OCI-LY1 (cell line): ENCODE measurements at regions not wholly inside any gene's neighbourhood (a gene's known extent, or its start where the extent isn't known, plus 50 kb on each side); places are given as distances from the start of the nearest gene placed in this dataset.

Experiments used
- H2AFZ ChIP-seq: fragments of 200-600 bp; sonication (generic), shearing (Covaris generic); 2 replicates; pipeline ENCODE4 v1.6.0; 2014; ENCODE audit warnings: antibody characterized with exemption, mild to moderate bottlenecking, low read length
- H3F3A ChIP-seq: fragments of 200-600 bp; sonication (generic), shearing (Covaris generic); 2 replicates; pipeline ENCODE4 v1.6.0; 2014; ENCODE audit warnings: mild to moderate bottlenecking, antibody characterized with exemption, low read length, moderate library complexity; ENCODE audit not compliant: insufficient read depth
- H3K27ac ChIP-seq: fragments of 200-600 bp; sonication (generic); 2 replicates; pipeline ENCODE4 v1.5.1; 2014; ENCODE audit warnings: low read length, mixed run types, mild to moderate bottlenecking, low read depth; ENCODE audit not compliant: poor library complexity, severe bottlenecking
- H3K27me3 ChIP-seq: fragments of 200-600 bp; sonication (generic); 2 replicates; pipeline ENCODE4 v1.6.0; 2014; ENCODE audit warnings: antibody characterized with exemption, mild to moderate bottlenecking, low read length, moderate library complexity; ENCODE audit not compliant: insufficient read depth
- H3K36me3 ChIP-seq: fragments of 200-600 bp; sonication (generic); 2 replicates; pipeline ENCODE4 v1.6.1; 2014; ENCODE audit warnings: mild to moderate bottlenecking, antibody characterized with exemption, low read length, moderate library complexity, mixed read lengths; ENCODE audit not compliant: insufficient read depth
- H3K4me1 ChIP-seq: fragments of 200-600 bp; sonication (generic); 2 replicates; pipeline ENCODE4 v1.5.1; 2014; ENCODE audit warnings: mild to moderate bottlenecking, low read length, moderate library complexity; ENCODE audit not compliant: insufficient read depth, severe bottlenecking
- H3K4me2 ChIP-seq: fragments of 200-600 bp; sonication (generic), shearing (Covaris generic); 2 replicates; pipeline ENCODE4 v1.6.1; 2014; ENCODE audit warnings: low read length
- H3K4me3 ChIP-seq: fragments of 200-600 bp; sonication (generic); 2 replicates; pipeline ENCODE4 v1.5.1; 2014; ENCODE audit warnings: low read length, low read depth, mild to moderate bottlenecking, mixed read lengths; ENCODE audit not compliant: poor library complexity, severe bottlenecking
- H3K79me2 ChIP-seq: fragments of 200-600 bp; shearing (Covaris generic); 2 replicates; pipeline ENCODE4 v1.6.1; 2016; ENCODE audit warnings: mixed run types, low read length, mixed read lengths; ENCODE audit not compliant: insufficient read depth
- H3K9ac ChIP-seq: fragments of 200-600 bp; sonication (generic), shearing (Covaris generic); 2 replicates; pipeline ENCODE4 v1.6.1; 2014; ENCODE audit warnings: mild to moderate bottlenecking, low read length, mixed read lengths
- H3K9me2 ChIP-seq: fragments of 200-600 bp; sonication (generic), shearing (Covaris generic); 2 replicates; pipeline ENCODE4 v1.6.1; 2014; ENCODE audit warnings: low read depth, mild to moderate bottlenecking, low read length, mixed read lengths
- H3K9me3 ChIP-seq: fragments of 200-600 bp; shearing (Covaris generic); 2 replicates; pipeline ENCODE4 v1.6.1; 2014; ENCODE audit warnings: low read length, mixed read lengths
- H4K20me1 ChIP-seq: fragments of 200-600 bp; sonication (generic), shearing (Covaris generic); 2 replicates; pipeline ENCODE4 v1.6.0; 2016; ENCODE audit warnings: mild to moderate bottlenecking, low read length; ENCODE audit not compliant: insufficient read depth
- EZH2 ChIP-seq: fragments of 200-600 bp; sonication (generic), shearing (Covaris generic); IDR thresholded peaks from 2 replicates; pipeline ENCODE4 v1.8.0; 2017; ENCODE audit warnings: borderline replicate concordance, mixed run types, mild to moderate bottlenecking, antibody characterized with exemption, low read length, moderate library complexity, mixed read lengths
- TF ChIP-seq, protein P1 (sequence below): fragments of 200-600 bp; sonication (generic), shearing (Covaris generic); IDR thresholded peaks from 2 replicates; pipeline ENCODE4 v1.5.1; 2017; ENCODE audit warnings: mild to moderate bottlenecking, antibody characterized with exemption, low read length, moderate library complexity, mixed read lengths

DNA sequence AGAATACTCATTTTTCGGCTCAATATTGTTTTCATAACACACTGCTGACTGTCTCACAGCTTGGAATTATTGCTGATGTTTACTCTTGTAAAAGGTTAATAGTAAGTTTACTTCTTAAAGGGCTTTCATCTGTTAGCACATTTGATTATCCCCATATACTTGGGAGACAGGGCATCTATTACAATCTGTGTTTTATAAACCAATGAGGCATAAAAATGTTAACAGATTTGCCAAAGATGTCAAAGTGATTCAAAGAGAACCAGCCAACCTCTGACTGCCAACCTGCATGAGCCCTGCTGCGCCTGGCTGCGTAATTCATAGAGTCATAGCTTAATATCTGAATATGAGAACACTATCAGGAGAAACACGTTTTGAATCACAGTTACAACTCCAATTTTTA is 665.6 kb downstream of the TRIML1 start:
- Histone ChIP-seq H3K27ac (no peak overlapping the region), H3K79me2 (no peaks in the 10 kb centered on the region), H3K9me3 (no peaks in the 10 kb centered on the region), H3K9me2 (no peaks in the 10 kb centered on the region), H3K4me2 (no peak overlapping the region), H3K4me3 (no peak overlapping the region), H4K20me1 (no peaks in the 10 kb centered on the region), H3K4me1 (no peaks in the 10 kb centered on the region), H3K36me3 (no peaks in the 10 kb centered on the region), H3K9ac (no peak overlapping the region), H2AFZ (no peak overlapping the region), H3K27me3 (no peaks in the 10 kb centered on the region), H3F3A (no peaks in the 10 kb centered on the region)
- TF ChIP-seq EZH2 = no peak
- TF ChIP-seq, protein P1, sequence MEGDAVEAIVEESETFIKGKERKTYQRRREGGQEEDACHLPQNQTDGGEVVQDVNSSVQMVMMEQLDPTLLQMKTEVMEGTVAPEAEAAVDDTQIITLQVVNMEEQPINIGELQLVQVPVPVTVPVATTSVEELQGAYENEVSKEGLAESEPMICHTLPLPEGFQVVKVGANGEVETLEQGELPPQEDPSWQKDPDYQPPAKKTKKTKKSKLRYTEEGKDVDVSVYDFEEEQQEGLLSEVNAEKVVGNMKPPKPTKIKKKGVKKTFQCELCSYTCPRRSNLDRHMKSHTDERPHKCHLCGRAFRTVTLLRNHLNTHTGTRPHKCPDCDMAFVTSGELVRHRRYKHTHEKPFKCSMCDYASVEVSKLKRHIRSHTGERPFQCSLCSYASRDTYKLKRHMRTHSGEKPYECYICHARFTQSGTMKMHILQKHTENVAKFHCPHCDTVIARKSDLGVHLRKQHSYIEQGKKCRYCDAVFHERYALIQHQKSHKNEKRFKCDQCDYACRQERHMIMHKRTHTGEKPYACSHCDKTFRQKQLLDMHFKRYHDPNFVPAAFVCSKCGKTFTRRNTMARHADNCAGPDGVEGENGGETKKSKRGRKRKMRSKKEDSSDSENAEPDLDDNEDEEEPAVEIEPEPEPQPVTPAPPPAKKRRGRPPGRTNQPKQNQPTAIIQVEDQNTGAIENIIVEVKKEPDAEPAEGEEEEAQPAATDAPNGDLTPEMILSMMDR = no peak

DNA sequence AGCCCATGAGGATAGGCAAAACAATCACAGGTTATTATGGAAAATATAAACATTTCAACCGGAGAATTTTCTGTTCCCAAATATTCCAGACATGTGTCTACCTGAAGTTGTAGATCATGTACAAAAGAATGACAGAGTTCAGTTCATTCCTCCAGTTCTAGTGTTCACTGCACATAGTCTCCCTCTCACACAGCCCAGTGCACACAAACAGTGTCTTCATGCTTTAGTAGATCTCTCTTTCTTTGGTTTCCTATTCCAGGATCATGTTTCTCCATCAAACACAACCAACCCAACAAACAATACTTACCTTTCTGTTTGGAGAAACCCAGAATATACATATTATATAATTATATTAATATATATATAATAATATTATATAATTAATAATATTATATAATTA is 671.9 kb downstream of the TRIML1 start:
- no peaks in the 10 kb centered on the region for H3K79me2 ChIP-seq
- no peak overlapping the region for H3K4me2 ChIP-seq
- TF ChIP-seq EZH2 = no peak
- TF ChIP-seq, protein P1 = no peak
- H4K20me1 ChIP-seq = no peaks in the 10 kb centered on the region
- no peak overlapping the region for H2AFZ ChIP-seq
- H3K9me3 ChIP-seq = 0 out of 2 replicates have a peak, but pooled peaks cover 2% of the 10 kb centered on the region
- no peak overlapping the region for H3K9ac ChIP-seq
- no peaks in the 10 kb centered on the region for H3K36me3 ChIP-seq
- H3K27ac ChIP-seq = no peak overlapping the region
- no peaks in the 10 kb centered on the region for H3K4me1 ChIP-seq
- H3K9me2 ChIP-seq = no peaks in the 10 kb centered on the region
- no peaks in the 10 kb centered on the region for H3F3A ChIP-seq
- no peak overlapping the region for H3K4me3 ChIP-seq
- H3K27me3 ChIP-seq = no peaks in the 10 kb centered on the region

DNA sequence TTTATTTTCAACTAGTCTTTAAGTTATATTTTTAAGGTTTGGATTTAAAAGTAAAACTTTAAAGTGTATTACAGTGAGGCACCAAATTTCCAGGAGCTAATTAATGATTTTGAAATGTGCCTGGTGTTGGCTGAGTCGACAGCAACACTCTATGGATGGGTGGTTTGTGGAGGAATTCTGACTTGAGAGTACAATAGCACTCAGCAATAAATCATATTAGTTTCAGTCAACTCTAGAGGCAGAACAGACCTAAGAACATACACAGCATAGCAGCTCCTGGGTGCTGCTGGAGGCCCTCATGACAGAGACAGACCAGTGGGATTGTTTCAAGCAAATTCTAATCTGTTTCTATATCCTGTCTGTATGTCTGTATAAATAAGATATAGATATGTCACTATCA is 673.4 kb downstream of the TRIML1 start:
- H3K4me1 ChIP-seq = no peaks in the 10 kb centered on the region
- H3K36me3 ChIP-seq = no peaks in the 10 kb centered on the region
- H3K4me3 ChIP-seq = no peak overlapping the region
- H3K9ac ChIP-seq = no peak overlapping the region
- no peak overlapping the region for H3K4me2 ChIP-seq
- H2AFZ ChIP-seq = no peak overlapping the region; the same call in 1 of the 2 replicates
- no peaks in the 10 kb centered on the region for H3K9me2 ChIP-seq
- 0 out of 2 replicates have a peak, but pooled peaks cover 2% of the 10 kb centered on the region for H3K9me3 ChIP-seq
- no peaks in the 10 kb centered on the region for H3F3A ChIP-seq
- H3K27ac ChIP-seq = no peak overlapping the region
- no peaks in the 10 kb centered on the region for H4K20me1 ChIP-seq
- no peak for TF ChIP-seq EZH2
- TF ChIP-seq, protein P1 = no peak
- no peaks in the 10 kb centered on the region for H3K27me3 ChIP-seq
- no peaks in the 10 kb centered on the region for H3K79me2 ChIP-seq
